ENCODE measurements at regions not wholly inside any gene's neighbourhood (a gene's known extent, or its start where the extent isn't known, plus 50 kb on each side); places are given as distances from the start of the nearest gene placed in this dataset.

- TF ChIP-seq SUZ12 (IDR thresholded peaks at IDR 0.05; ENCODE audit: extremely low read depth, insufficient read depth, insufficient read length), result no peak
- TF ChIP-seq ZNF274 (IDR thresholded peaks at IDR 0.05; ENCODE audit: low read depth, low read length), result no peak
- TF ChIP-seq YY1 (IDR thresholded peaks at IDR 0.05; ENCODE audit: insufficient read depth, insufficient read length), result no peak
Measured at GRCh38 chr3:184479426-184480126, 82.0 kb upstream of the EPHB3 start.

All from NT2/D1 (cell line).